ENCODE measurements at regions not wholly inside any gene's neighbourhood (a gene's known extent, or its start where the extent isn't known, plus 50 kb on each side); places are given as distances from the start of the nearest gene placed in this dataset.
A peak's percentile ranks its signal among the peaks of the same experiment; 100 is the strongest.

DNA sequence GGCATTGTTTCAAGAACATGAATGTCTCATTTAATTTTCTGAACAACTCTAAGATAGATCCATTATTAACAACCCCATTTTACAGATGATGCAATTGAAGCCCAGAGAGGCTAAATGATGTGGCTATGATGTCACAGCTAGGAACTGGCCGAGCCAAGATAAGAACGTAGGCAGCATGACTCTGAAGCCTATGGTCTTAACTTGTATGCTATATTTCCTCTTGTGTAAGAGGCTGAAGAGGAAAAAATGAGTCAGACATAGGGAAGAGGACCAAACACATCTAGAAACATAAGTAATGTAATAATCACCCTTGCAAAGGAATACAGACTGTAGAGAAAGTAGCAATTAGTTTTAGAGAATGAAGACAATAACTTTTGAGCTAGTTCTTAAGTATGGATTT lies 416.8 kb downstream of the FIGN start:
- Histone ChIP-seq H3K79me2 (ENCODE audit: control insufficient read depth, insufficient read depth, low read length, poor library complexity) (no peaks in the 10 kb centered on the region), H3K4ac (ENCODE audit: low read depth, low read length) (no peak overlapping the region), H2BK12ac (ENCODE audit: low read length) (no peak overlapping the region), H3K14ac (ENCODE audit: low read length) (no peak overlapping the region), H3K36me3 (ENCODE audit: control insufficient read depth in 1 of 2, insufficient read depth in 2 of 2, low read length in 2 of 2) (no peaks in the 10 kb centered on the region), H3K4me2 (ENCODE audit: low read length) (no peak overlapping the region), H3K9me3 (ENCODE audit: insufficient read depth, low read depth, low read length) (peaks cover 2% of the 10 kb centered on the region), H3K4me1 (ENCODE audit: control insufficient read depth in 1 of 2, insufficient read depth in 2 of 2, low read length in 2 of 2) (no peaks in the 10 kb centered on the region), H3K9ac (ENCODE audit: low read length) (no peak overlapping the region), H3K27me3 (ENCODE audit: insufficient read depth, low read length) (no peaks in the 10 kb centered on the region), H2BK5ac (ENCODE audit: low read depth, low read length, poor library complexity) (no peak overlapping the region), H3K79me1 (ENCODE audit: low read length) (no peaks in the 10 kb centered on the region), H3K18ac (ENCODE audit: low read length) (no peak overlapping the region), H4K8ac (ENCODE audit: low read depth, low read length) (no peak overlapping the region), H4K12ac (ENCODE audit: low read depth, low read length) (no peak overlapping the region), H4K91ac (ENCODE audit: low read depth, low read length) (no peak overlapping the region), H3K27ac (ENCODE audit: low read depth, low read length) (no peak overlapping the region), H2AFZ (ENCODE audit: insufficient read depth, low read length, poor library complexity) (no peak overlapping the region), H2BK120ac (ENCODE audit: insufficient read depth, low read length, poor library complexity) (no peak overlapping the region), H3K23ac (ENCODE audit: low read length) (no peak overlapping the region), H3K4me3 (ENCODE audit: low read depth, low read length) (no peak overlapping the region), H2AK5ac (ENCODE audit: low read length) (no peak overlapping the region)
- WGBS (ENCODE audit: extremely low coverage, insufficient coverage, insufficient read length) = no CpG with 5 or more reads among the region's 2 CpGs
- DNase-seq = peak in 1 of 2 donors; percentile 27

DNA sequence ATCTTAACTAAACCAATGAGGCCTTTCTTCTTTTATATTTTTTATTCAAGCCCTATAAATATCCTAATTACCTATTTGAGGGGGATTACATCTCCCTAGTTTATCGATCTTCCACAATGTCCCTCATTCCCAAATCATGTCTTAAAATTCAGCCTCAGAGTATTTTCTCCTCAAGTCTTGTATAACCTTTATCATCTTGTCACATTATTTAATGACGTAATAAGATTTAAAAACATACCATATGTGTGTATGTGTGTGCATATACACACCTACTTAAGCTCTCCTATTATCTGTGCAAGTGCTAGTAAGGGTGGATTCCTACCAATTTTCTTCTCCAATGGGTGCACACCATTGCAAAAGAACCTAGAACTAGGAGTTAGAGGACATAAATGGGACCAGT lies 421.1 kb downstream of the FIGN start:
- no peak overlapping the region for H3K27ac ChIP-seq (ENCODE audit: low read depth, low read length)
- no peak overlapping the region for H3K9ac ChIP-seq (ENCODE audit: low read length)
- H4K12ac ChIP-seq (ENCODE audit: low read depth, low read length) = no peak overlapping the region
- H4K8ac ChIP-seq (ENCODE audit: low read depth, low read length) = no peak overlapping the region
- H3K18ac ChIP-seq (ENCODE audit: low read length) = no peak overlapping the region
- no peak overlapping the region for H3K4ac ChIP-seq (ENCODE audit: low read depth, low read length)
- no peak overlapping the region for H3K4me2 ChIP-seq (ENCODE audit: low read length)
- no peak overlapping the region for H2BK12ac ChIP-seq (ENCODE audit: low read length)
- H2BK120ac ChIP-seq (ENCODE audit: insufficient read depth, low read length, poor library complexity) = no peak overlapping the region
- no peaks in the 10 kb centered on the region for H3K4me1 ChIP-seq (ENCODE audit: control insufficient read depth in 1 of 2, insufficient read depth in 2 of 2, low read length in 2 of 2)
- H3K4me3 ChIP-seq (ENCODE audit: low read depth, low read length) = no peak overlapping the region
- H3K9me3 ChIP-seq (ENCODE audit: insufficient read depth, low read depth, low read length) = peaks cover 2% of the 10 kb centered on the region
- no peak overlapping the region for H3K23ac ChIP-seq (ENCODE audit: low read length)
- no peak overlapping the region for H2BK5ac ChIP-seq (ENCODE audit: low read depth, low read length, poor library complexity)
- H2AK5ac ChIP-seq (ENCODE audit: low read length) = no peak overlapping the region
- no CpG with 5 or more reads among the region's 2 CpGs for WGBS (ENCODE audit: extremely low coverage, insufficient coverage, insufficient read length)
- no peak overlapping the region for H2AFZ ChIP-seq (ENCODE audit: insufficient read depth, low read length, poor library complexity)
- H3K79me1 ChIP-seq (ENCODE audit: low read length) = no peaks in the 10 kb centered on the region
- no peaks in the 10 kb centered on the region for H3K36me3 ChIP-seq (ENCODE audit: control insufficient read depth in 1 of 2, insufficient read depth in 2 of 2, low read length in 2 of 2)
- no peak for DNase-seq
- H3K79me2 ChIP-seq (ENCODE audit: control insufficient read depth, insufficient read depth, low read length, poor library complexity) = no peaks in the 10 kb centered on the region
- no peak overlapping the region for H3K14ac ChIP-seq (ENCODE audit: low read length)
- no peaks in the 10 kb centered on the region for H3K27me3 ChIP-seq (ENCODE audit: insufficient read depth, low read length)
- H4K91ac ChIP-seq (ENCODE audit: low read depth, low read length) = no peak overlapping the region

DNA sequence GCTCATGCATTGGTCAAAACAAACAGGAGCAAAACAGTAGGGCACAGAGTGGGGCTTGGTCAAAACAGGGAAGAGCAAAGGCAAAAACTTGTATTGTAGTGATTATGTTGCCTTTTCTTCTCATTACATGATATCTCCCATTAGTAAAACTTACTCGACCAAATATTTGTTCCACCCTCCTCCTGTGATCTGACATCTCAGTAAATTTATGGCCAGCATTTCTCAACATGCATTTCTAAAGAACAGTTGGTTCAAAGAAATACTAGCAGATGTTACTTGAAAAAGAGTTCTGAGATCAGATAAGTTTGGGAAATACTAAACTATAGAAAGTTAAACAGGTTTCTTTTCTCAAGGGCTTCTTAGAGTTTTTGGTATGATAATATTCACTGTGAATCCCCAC lies 423.1 kb downstream of the FIGN start:
- Histone ChIP-seq H3K18ac (ENCODE audit: low read length) (no peak overlapping the region), H2BK120ac (ENCODE audit: insufficient read depth, low read length, poor library complexity) (no peak overlapping the region), H3K36me3 (ENCODE audit: control insufficient read depth in 1 of 2, insufficient read depth in 2 of 2, low read length in 2 of 2) (no peaks in the 10 kb centered on the region), H3K79me1 (ENCODE audit: low read length) (no peaks in the 10 kb centered on the region), H3K27ac (ENCODE audit: low read depth, low read length) (no peak overlapping the region), H3K14ac (ENCODE audit: low read length) (no peak overlapping the region), H3K79me2 (ENCODE audit: control insufficient read depth, insufficient read depth, low read length, poor library complexity) (no peaks in the 10 kb centered on the region), H2BK5ac (ENCODE audit: low read depth, low read length, poor library complexity) (no peak overlapping the region), H4K12ac (ENCODE audit: low read depth, low read length) (no peak overlapping the region), H3K23ac (ENCODE audit: low read length) (no peak overlapping the region), H3K9me3 (ENCODE audit: insufficient read depth, low read depth, low read length) (peaks cover 2% of the 10 kb centered on the region), H3K9ac (ENCODE audit: low read length) (no peak overlapping the region), H3K4ac (ENCODE audit: low read depth, low read length) (no peak overlapping the region), H2AFZ (ENCODE audit: insufficient read depth, low read length, poor library complexity) (no peak overlapping the region), H3K4me3 (ENCODE audit: low read depth, low read length) (no peak overlapping the region), H3K4me1 (ENCODE audit: control insufficient read depth in 1 of 2, insufficient read depth in 2 of 2, low read length in 2 of 2) (no peaks in the 10 kb centered on the region), H2AK5ac (ENCODE audit: low read length) (no peak overlapping the region), H2BK12ac (ENCODE audit: low read length) (no peak overlapping the region), H3K27me3 (ENCODE audit: insufficient read depth, low read length) (no peaks in the 10 kb centered on the region), H4K91ac (ENCODE audit: low read depth, low read length) (no peak overlapping the region), H3K4me2 (ENCODE audit: low read length) (no peak overlapping the region), H4K8ac (ENCODE audit: low read depth, low read length) (no peak overlapping the region)
- DNase-seq = no peak
- no CpG with 5 or more reads among the region's 1 CpG for WGBS (ENCODE audit: extremely low coverage, insufficient coverage, insufficient read length)

GRCh38 chr2:163306647-163307046 lies 429.2 kb downstream of the FIGN start:
- Histone ChIP-seq H4K12ac (ENCODE audit: low read depth, low read length) (no peak overlapping the region), H2BK5ac (ENCODE audit: low read depth, low read length, poor library complexity) (no peak overlapping the region), H3K79me2 (ENCODE audit: control insufficient read depth, insufficient read depth, low read length, poor library complexity) (no peaks in the 10 kb centered on the region), H3K4me1 (ENCODE audit: control insufficient read depth in 1 of 2, insufficient read depth in 2 of 2, low read length in 2 of 2) (no peaks in the 10 kb centered on the region), H3K36me3 (ENCODE audit: control insufficient read depth in 1 of 2, insufficient read depth in 2 of 2, low read length in 2 of 2) (no peaks in the 10 kb centered on the region), H4K91ac (ENCODE audit: low read depth, low read length) (no peak overlapping the region), H3K27me3 (ENCODE audit: insufficient read depth, low read length) (no peaks in the 10 kb centered on the region), H3K27ac (ENCODE audit: low read depth, low read length) (no peak overlapping the region), H3K23ac (ENCODE audit: low read length) (no peak overlapping the region), H2AFZ (ENCODE audit: insufficient read depth, low read length, poor library complexity) (no peak overlapping the region), H2BK12ac (ENCODE audit: low read length) (no peak overlapping the region), H3K79me1 (ENCODE audit: low read length) (no peaks in the 10 kb centered on the region), H3K4me3 (ENCODE audit: low read depth, low read length) (no peak overlapping the region), H2BK120ac (ENCODE audit: insufficient read depth, low read length, poor library complexity) (no peak overlapping the region), H3K4ac (ENCODE audit: low read depth, low read length) (no peak overlapping the region), H3K9me3 (ENCODE audit: insufficient read depth, low read depth, low read length) (peaks cover 7% of the 10 kb centered on the region), H3K14ac (ENCODE audit: low read length) (no peak overlapping the region), H3K9ac (ENCODE audit: low read length) (no peak overlapping the region), H3K4me2 (ENCODE audit: low read length) (no peak overlapping the region), H2AK5ac (ENCODE audit: low read length) (no peak overlapping the region), H3K18ac (ENCODE audit: low read length) (no peak overlapping the region), H4K8ac (ENCODE audit: low read depth, low read length) (no peak overlapping the region)
- no CpG with 5 or more reads among the region's 4 CpGs for WGBS (ENCODE audit: extremely low coverage, insufficient coverage, insufficient read length)
- DNase-seq = no peak
